ENCODE measurements at regions not wholly inside any gene's neighbourhood (a gene's known extent, or its start where the extent isn't known, plus 50 kb on each side); places are given as distances from the start of the nearest gene placed in this dataset.
"Not testable (repeated sequence)": the region's sequence is repeated elsewhere in the genome, so short reads cannot be mapped to it uniquely, and the experiment has no call there.

GRCh38 chrX:33926249-33926648, 205.9 kb downstream of the FAM47A start:
- H3K4me1 ChIP-seq (ENCODE audit: insufficient read depth, low read length); intact Hi-C loops (cut with micrococcal nuclease); H3K4me1 Mint-ChIP-seq; POLR2A ChIA-PET (ENCODE audit: partially characterized antibody); H3K4me3 ChIP-seq (ENCODE audit: low read length in 2 of 2); H3K27ac ChIP-seq (ENCODE audit: low read depth, low read length); H3K4me3 Mint-ChIP-seq; H3K27me3 ChIP-seq (ENCODE audit: insufficient read depth, low read length); H3K27me3 Mint-ChIP-seq; H3K9me3 ChIP-seq (ENCODE audit: control insufficient read depth in 1 of 2, low read length in 2 of 2); H3K27ac Mint-ChIP-seq; CTCF ChIA-PET (ENCODE audit: partially characterized antibody); H3K36me3 ChIP-seq (ENCODE audit: insufficient read depth, low read length); H3K36me3 Mint-ChIP-seq; DNase-seq: not testable (repeated sequence)
- peaks cover 0 to 28% (median 11%) of the 10 kb centered on the region in 8 donors for H3K9me3 Mint-ChIP-seq

- Mint-ChIP-seq H3K36me3 (no peaks in the 10 kb centered on the region), H3K4me3 (no peak overlapping the region), H3K27ac (no peak overlapping the region), H3K9me3 (peaks cover 0 to 29% (median 12%) of the 10 kb centered on the region in 8 donors), H3K27me3 (no peaks in the 10 kb centered on the region), H3K4me1 (no peaks in the 10 kb centered on the region)
- H3K27ac ChIP-seq (ENCODE audit: low read depth, low read length), result no peak overlapping the region
- no peaks in the 10 kb centered on the region for H3K36me3 ChIP-seq (ENCODE audit: insufficient read depth, low read length)
- no peaks in the 10 kb centered on the region for H3K27me3 ChIP-seq (ENCODE audit: insufficient read depth, low read length)
- DNase-seq, result no peak
- no peaks in the 10 kb centered on the region for H3K9me3 ChIP-seq (ENCODE audit: control insufficient read depth in 1 of 2, low read length in 2 of 2)
- no peak overlapping the region for H3K4me3 ChIP-seq (ENCODE audit: low read length in 2 of 2)
- ChIA-PET POLR2A (ENCODE audit: partially characterized antibody) (no interaction called here), CTCF (ENCODE audit: partially characterized antibody) (no interaction called here)
- no peaks in the 10 kb centered on the region for H3K4me1 ChIP-seq (ENCODE audit: insufficient read depth, low read length)
- intact Hi-C loops (cut with micrococcal nuclease), result no loop called here
Measured at GRCh38 chrX:33923262-33923661, 208.9 kb downstream of the FAM47A start.

DNA sequence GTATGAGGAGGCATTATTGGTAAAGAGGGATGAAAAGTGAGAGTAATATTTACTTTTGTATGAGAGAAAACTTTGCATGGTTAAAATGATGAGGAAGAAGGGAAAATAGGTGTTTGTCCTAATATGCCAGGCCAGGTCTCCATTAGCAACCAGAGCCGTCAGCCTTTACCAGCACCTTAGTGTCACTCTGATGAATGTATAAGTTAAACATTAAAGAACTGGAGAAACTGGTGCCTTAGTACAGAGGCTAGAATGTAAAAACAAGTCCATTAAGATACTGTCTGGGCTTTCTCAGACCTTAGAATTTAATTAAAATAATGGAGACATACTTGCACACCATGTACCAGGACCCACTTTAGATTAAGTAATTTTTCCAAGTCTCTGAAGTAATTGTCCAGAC, 222.3 kb downstream of the FAM47A start:
- Histone ChIP-seq H3K4me3 (ENCODE audit: low read length in 2 of 2) (no peak overlapping the region), H3K9me3 (ENCODE audit: control insufficient read depth in 1 of 2, low read length in 2 of 2) (no peaks in the 10 kb centered on the region), H3K27me3 (ENCODE audit: insufficient read depth, low read length) (no peaks in the 10 kb centered on the region), H3K4me1 (ENCODE audit: insufficient read depth, low read length) (no peaks in the 10 kb centered on the region), H3K27ac (ENCODE audit: low read depth, low read length) (no peak overlapping the region), H3K36me3 (ENCODE audit: insufficient read depth, low read length) (no peaks in the 10 kb centered on the region)
- H3K9me3 Mint-ChIP-seq, result peaks cover 0 to 3% (median 0%) of the 10 kb centered on the region in 8 donors
- intact Hi-C loops (cut with micrococcal nuclease), result no loop called here
- H3K36me3 Mint-ChIP-seq, result no peaks in the 10 kb centered on the region
- H3K4me1 Mint-ChIP-seq, result no peaks in the 10 kb centered on the region
- ChIA-PET POLR2A (ENCODE audit: partially characterized antibody) (no interaction called here), CTCF (ENCODE audit: partially characterized antibody) (no interaction called here)
- DNase-seq, result no peak
- H3K4me3 Mint-ChIP-seq, result no peak overlapping the region
- H3K27ac Mint-ChIP-seq, result no peak overlapping the region
- H3K27me3 Mint-ChIP-seq, result no peaks in the 10 kb centered on the region

DNA sequence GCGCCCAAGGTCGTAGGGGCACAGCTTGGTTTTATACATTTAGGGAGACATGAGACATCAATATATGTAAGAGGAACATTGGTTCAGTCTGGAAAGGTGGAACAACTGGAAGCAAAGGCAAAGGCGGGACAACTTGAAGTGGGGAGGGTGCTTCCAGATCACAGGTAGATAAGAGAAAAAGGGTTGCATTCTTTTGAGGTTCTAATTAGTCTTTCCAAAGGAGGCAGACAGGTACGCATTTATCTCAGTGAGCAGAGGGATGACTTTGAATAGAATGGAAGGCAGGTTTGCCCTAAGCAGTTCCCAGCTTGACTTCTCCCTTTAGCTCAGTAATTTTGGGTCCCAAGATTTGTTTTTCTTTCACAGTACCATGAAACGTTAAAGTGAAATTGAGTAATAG, 223.2 kb downstream of the FAM47A start:
- POLR2A ChIA-PET (ENCODE audit: partially characterized antibody), result no interaction called here
- CTCF ChIA-PET (ENCODE audit: partially characterized antibody), result no interaction called here
- H3K36me3 ChIP-seq (ENCODE audit: insufficient read depth, low read length), result no peaks in the 10 kb centered on the region
- no peak overlapping the region for H3K4me3 ChIP-seq (ENCODE audit: low read length in 2 of 2)
- H3K36me3 Mint-ChIP-seq, result no peaks in the 10 kb centered on the region
- no peak for DNase-seq
- H3K9me3 ChIP-seq (ENCODE audit: control insufficient read depth in 1 of 2, low read length in 2 of 2), result no peaks in the 10 kb centered on the region
- no peaks in the 10 kb centered on the region for H3K4me1 ChIP-seq (ENCODE audit: insufficient read depth, low read length)
- H3K4me1 Mint-ChIP-seq, result no peaks in the 10 kb centered on the region
- H3K4me3 Mint-ChIP-seq, result no peak overlapping the region
- no peak overlapping the region for H3K27ac Mint-ChIP-seq
- H3K9me3 Mint-ChIP-seq, result peaks cover 0 to 3% (median 0%) of the 10 kb centered on the region in 8 donors
- H3K27me3 ChIP-seq (ENCODE audit: insufficient read depth, low read length), result no peaks in the 10 kb centered on the region
- intact Hi-C loops (cut with micrococcal nuclease), result no loop called here
- H3K27ac ChIP-seq (ENCODE audit: low read depth, low read length), result no peak overlapping the region
- H3K27me3 Mint-ChIP-seq, result no peaks in the 10 kb centered on the region

- intact Hi-C loops (cut with micrococcal nuclease), result no loop called here
- Histone ChIP-seq H3K36me3 (ENCODE audit: insufficient read depth, low read length) (no peaks in the 10 kb centered on the region), H3K9me3 (ENCODE audit: control insufficient read depth in 1 of 2, low read length in 2 of 2) (no peaks in the 10 kb centered on the region), H3K4me1 (ENCODE audit: insufficient read depth, low read length) (no peaks in the 10 kb centered on the region), H3K4me3 (ENCODE audit: low read length in 2 of 2) (no peak overlapping the region), H3K27me3 (ENCODE audit: insufficient read depth, low read length) (no peaks in the 10 kb centered on the region), H3K27ac (ENCODE audit: low read depth, low read length) (no peak overlapping the region)
- Mint-ChIP-seq H3K4me3 (no peak overlapping the region), H3K27me3 (no peaks in the 10 kb centered on the region), H3K4me1 (no peaks in the 10 kb centered on the region), H3K27ac (no peak overlapping the region), H3K9me3 (peaks cover 0 to 3% (median under 1%) of the 10 kb centered on the region in 8 donors), H3K36me3 (no peaks in the 10 kb centered on the region)
- no peak for DNase-seq
- ChIA-PET CTCF (ENCODE audit: partially characterized antibody) (no interaction called here), POLR2A (ENCODE audit: partially characterized antibody) (no interaction called here)
Measured at GRCh38 chrX:33908074-33908473, 224.0 kb downstream of the FAM47A start.

DNA sequence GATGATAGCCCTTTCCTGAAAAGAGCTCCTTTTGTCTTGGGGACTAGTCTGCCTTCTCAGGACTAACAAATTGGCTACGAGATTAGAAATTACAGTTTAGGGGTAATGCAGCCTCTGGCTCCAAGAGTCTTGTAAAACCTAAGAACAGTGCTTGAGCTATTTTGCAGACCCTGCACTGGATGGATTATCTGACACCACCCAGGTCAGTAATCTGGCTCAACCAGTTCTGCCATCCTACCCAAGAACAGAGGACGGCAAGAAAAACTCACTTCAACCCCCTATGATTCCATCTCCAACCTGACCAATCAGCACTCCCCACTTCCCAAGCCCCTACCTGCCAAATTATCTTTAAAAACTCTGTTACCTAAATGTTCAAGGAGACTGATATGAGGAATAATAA, 225.1 kb downstream of the FAM47A start:
- Mint-ChIP-seq H3K4me1 (no peaks in the 10 kb centered on the region), H3K4me3 (no peak overlapping the region)
- CTCF ChIA-PET (ENCODE audit: partially characterized antibody), result no interaction called here

GRCh38 chrX:33892670-33893069, 239.4 kb downstream of the FAM47A start:
- no peaks in the 10 kb centered on the region for H3K36me3 ChIP-seq (ENCODE audit: insufficient read depth, low read length)
- no peak for DNase-seq
- H3K27ac Mint-ChIP-seq, result no peak overlapping the region
- H3K27me3 Mint-ChIP-seq, result no peaks in the 10 kb centered on the region
- POLR2A ChIA-PET (ENCODE audit: partially characterized antibody), result no interaction called here
- no peaks in the 10 kb centered on the region for H3K36me3 Mint-ChIP-seq
- H3K4me1 Mint-ChIP-seq, result no peaks in the 10 kb centered on the region
- H3K4me3 ChIP-seq (ENCODE audit: low read length in 2 of 2), result no peak overlapping the region
- H3K27ac ChIP-seq (ENCODE audit: low read depth, low read length), result no peak overlapping the region
- no peaks in the 10 kb centered on the region for H3K9me3 ChIP-seq (ENCODE audit: control insufficient read depth in 1 of 2, low read length in 2 of 2)
- no peaks in the 10 kb centered on the region for H3K27me3 ChIP-seq (ENCODE audit: insufficient read depth, low read length)
- H3K4me3 Mint-ChIP-seq, result no peak overlapping the region
- intact Hi-C loops (cut with micrococcal nuclease), result no loop called here
- H3K9me3 Mint-ChIP-seq, result no peaks in the 10 kb centered on the region
- H3K4me1 ChIP-seq (ENCODE audit: insufficient read depth, low read length), result no peaks in the 10 kb centered on the region
- CTCF ChIA-PET (ENCODE audit: partially characterized antibody), result no interaction called here

More for the DNA sequence above, 225.1 kb downstream of the FAM47A start:
- H3K4me3 ChIP-seq (ENCODE audit: low read length in 2 of 2), result no peak overlapping the region
- H3K27ac ChIP-seq (ENCODE audit: low read depth, low read length), result no peak overlapping the region
- Mint-ChIP-seq H3K27me3 (no peaks in the 10 kb centered on the region), H3K27ac (no peak overlapping the region), H3K36me3 (no peaks in the 10 kb centered on the region), H3K9me3 (peaks cover 0 to 5% (median 3%) of the 10 kb centered on the region in 8 donors)
- no peaks in the 10 kb centered on the region for H3K4me1 ChIP-seq (ENCODE audit: insufficient read depth, low read length)
- H3K27me3 ChIP-seq (ENCODE audit: insufficient read depth, low read length), result no peaks in the 10 kb centered on the region
- no peaks in the 10 kb centered on the region for H3K36me3 ChIP-seq (ENCODE audit: insufficient read depth, low read length)
- no peak for DNase-seq
- intact Hi-C loops (cut with micrococcal nuclease), result no loop called here
- POLR2A ChIA-PET (ENCODE audit: partially characterized antibody), result no interaction called here
- no peaks in the 10 kb centered on the region for H3K9me3 ChIP-seq (ENCODE audit: control insufficient read depth in 1 of 2, low read length in 2 of 2)

GRCh38 chrX:33855251-33855650, 276.9 kb downstream of the FAM47A start:
- Histone ChIP-seq H3K9me3 (ENCODE audit: control insufficient read depth in 1 of 2, low read length in 2 of 2) (no peaks in the 10 kb centered on the region), H3K36me3 (ENCODE audit: insufficient read depth, low read length) (no peaks in the 10 kb centered on the region), H3K27ac (ENCODE audit: low read depth, low read length) (no peak overlapping the region), H3K4me3 (ENCODE audit: low read length in 2 of 2) (no peak overlapping the region), H3K27me3 (ENCODE audit: insufficient read depth, low read length) (no peaks in the 10 kb centered on the region), H3K4me1 (ENCODE audit: insufficient read depth, low read length) (no peaks in the 10 kb centered on the region)
- H3K27me3 Mint-ChIP-seq, result no peaks in the 10 kb centered on the region
- no peaks in the 10 kb centered on the region for H3K4me1 Mint-ChIP-seq
- intact Hi-C loops (cut with micrococcal nuclease), result no loop called here
- ChIA-PET POLR2A (ENCODE audit: partially characterized antibody) (no interaction called here), CTCF (ENCODE audit: partially characterized antibody) (no interaction called here)
- DNase-seq, result no peak
- H3K36me3 Mint-ChIP-seq, result no peaks in the 10 kb centered on the region
- no peak overlapping the region for H3K27ac Mint-ChIP-seq
- peaks cover 0 to 8% (median under 1%) of the 10 kb centered on the region in 8 donors for H3K9me3 Mint-ChIP-seq
- H3K4me3 Mint-ChIP-seq, result no peak overlapping the region
